Caki2 (cell line): ENCODE measurements at regions not wholly inside any gene's neighbourhood (a gene's known extent, or its start where the extent isn't known, plus 50 kb on each side); places are given as distances from the start of the nearest gene placed in this dataset.

Experiments
- DNase-seq: peaks from one replicate; pipeline ENCODE4 v3.0.0-alpha.2; 2015; ENCODE audit warnings: low read depth
- in situ Hi-C: cut with HindIII; loops from 2 replicates; pipeline ENCODE4 v1.10.0; 2016; ENCODE audit warnings: low sequenced_read_pairs, low pct_unique_long_range_greater_than_20kb, mixed read lengths

DNA sequence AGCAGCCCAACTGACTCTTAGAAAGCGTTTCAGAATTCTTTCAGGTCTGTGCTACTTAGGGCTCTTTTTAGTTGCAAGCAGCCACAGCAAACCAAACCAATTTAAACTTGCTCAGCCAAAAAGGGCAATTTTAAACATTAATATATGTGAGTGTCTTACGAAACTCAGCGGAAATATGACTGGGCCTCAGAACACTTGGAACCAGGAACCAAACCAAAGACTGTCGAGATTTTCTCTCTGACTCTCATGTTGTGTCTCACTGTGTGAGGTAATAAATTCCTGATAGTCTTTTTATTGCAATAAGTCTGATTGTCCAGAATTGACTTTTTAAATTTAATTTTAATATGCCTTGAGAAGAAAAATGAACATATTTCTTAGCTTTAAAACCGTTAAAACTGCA lies 122.3 kb downstream of the SYF2 start:
- DNase-seq = no peak
- in situ Hi-C loops = no loop called here

- in situ Hi-C loops = no loop called here
- no peak for DNase-seq
Measured at GRCh38 chr1:25109531-25109951, 122.8 kb downstream of the SYF2 start.

DNA sequence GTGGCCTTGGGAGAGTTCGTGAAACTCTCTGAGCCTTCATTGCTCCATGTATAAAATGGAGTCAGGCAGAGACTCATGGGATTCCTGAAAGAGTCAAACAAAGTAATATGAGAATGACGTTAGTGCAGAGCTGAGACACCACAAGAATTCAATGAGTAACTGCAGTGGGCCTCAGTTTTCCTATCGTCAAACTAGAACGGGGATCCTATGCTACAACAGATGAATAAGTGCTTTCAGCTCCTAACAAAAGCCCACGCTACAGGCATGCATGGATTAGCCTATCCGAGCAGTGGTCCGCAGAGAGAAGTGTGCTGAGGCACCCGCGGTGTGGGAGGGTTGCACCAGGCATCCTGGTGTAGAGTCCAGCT lies 124.7 kb downstream of the SYF2 start:
- in situ Hi-C loops = no loop called here
- DNase-seq = no peak

DNA sequence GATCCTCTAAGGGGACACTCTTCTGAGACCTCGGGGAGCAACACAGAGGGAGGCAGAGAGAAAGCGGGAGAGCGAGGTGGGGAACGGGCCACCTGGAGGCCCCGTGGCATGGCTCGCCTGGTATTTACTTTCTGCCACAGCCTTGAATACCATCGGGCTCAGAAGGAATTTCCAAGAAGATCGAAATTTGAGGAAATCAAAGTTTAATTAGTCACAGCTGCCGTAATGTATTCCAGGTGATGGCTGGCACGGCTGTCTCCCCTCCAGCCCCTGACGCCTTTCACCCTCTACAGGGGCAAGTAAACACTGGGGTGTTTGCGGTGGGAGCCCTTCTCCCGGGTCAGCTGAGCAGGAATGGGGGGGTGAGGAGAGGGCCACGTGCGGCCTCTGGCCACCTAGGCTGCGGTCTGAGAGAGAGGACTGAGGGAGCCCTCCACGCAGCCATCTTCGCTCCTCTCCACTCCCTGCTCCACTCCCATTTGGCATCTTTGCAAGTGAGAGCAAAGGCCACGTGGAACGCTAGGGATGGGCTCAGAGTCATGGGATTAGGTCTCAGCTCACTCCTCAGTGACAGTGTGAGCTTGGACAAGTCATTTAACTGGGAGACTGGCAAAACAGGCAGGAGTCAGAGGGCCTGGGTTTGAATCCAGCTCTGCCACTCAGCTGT lies 125.2 kb downstream of the SYF2 start:
- in situ Hi-C loops = no loop called here

DNA sequence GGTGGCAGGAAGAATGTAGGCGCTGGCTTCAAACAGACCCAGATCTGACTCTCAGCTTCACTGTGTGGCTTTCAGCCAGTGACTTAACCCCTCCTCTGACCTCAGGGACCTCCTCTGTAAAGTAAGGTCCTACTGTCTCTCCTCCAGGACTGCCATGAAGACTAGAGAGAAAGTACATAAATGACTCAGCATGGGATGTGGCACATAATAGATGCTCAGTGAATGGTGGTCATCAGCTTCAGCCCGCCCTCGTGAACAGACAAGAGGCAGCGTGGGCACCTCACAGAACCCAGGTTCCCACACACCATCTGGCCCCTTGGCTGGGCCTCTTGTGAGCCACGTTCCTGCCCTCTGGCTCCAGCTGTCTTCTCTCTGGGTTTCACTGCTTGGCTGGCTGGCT lies 126.0 kb downstream of the SYF2 start:
- in situ Hi-C loops = no loop called here
- no peak for DNase-seq

More for the DNA sequence above, 125.2 kb downstream of the SYF2 start:
- DNase-seq = no peak

DNA sequence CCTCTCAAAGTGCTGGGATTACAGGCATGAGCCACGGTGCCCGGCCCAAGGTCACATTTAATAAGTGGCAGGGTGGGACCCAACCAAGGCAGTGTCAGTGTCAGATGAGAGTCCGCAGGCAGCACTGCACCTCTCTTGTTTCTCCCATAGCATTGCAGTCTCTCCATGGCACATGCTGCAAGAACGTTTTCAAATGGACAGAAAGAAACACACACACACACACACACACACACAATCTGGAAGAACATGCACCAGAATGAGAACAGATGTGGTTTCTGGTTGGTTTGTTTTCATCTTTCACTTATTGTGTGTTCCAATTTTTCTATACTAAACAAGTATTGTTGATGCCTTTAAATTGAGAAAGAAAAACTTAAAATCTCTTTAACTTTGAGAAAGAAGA lies 126.5 kb downstream of the SYF2 start:
- DNase-seq = no peak
- in situ Hi-C loops = no loop called here

DNA sequence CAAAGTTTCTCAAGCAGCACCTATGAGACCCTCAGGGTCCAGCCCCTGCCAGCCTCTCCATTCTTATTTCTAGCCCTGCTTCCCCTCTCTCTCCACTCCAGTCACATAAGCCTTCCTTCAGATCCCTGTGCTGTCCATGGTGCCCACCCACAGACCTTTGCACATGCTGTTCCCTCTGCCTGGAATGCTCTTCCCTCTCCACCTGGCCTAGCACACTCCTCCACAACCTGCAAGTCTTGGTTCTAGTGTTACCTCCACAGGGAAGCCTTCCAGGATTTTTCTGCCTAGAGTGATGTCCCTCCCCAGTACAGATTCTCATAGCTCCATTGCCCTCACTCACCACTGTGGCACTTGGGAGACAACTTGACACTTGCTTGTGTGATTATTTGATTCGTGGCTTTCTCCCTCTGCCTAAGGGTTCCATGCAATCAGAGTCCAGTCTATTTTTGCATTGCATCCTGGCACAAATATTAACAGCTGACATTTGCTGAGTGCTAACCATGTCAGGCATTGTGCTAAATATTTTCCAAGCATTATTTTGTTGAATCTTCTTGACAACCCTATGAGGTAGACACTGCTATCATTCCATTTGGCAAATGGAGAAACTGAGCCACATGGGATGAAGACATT lies 127.3 kb downstream of the SYF2 start:
- in situ Hi-C loops = no loop called here
- DNase-seq = no peak

- in situ Hi-C loops = no loop called here
- no peak for DNase-seq
Measured at GRCh38 chr1:25103164-25103795, 129.0 kb downstream of the SYF2 start.

DNA sequence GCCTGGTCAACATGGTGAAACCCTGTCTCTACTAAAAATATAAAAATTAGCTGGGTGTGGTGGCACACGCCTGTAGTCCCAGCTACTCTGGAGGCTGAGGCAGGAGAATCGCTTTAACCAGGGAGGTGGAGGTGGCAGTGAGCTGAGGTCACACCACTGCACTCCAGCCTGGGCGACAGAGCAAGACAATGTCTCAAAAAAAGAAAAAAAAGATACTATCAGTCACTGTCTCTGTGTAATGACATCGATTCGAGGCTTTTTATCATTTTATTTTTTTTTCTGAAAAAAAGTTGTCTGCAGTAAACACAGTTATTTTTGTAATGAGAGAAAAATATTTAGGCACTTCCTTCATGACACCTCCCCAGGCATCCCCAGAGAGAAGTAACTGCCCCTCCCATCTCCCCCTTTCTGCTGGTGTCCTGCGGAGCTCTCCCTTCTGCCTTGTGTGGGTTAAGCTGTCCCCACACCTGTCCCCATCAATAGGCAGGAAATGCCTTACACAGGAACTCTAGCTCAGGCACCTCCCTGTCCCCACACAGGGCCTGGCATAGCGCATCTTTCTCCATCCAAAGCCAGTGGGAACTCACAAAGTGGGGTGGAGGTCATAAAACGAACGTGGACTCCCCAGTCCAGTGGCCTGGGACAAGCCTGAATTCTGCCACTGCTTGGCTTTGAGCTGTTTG lies 132.0 kb downstream of the SYF2 start:
- in situ Hi-C loops = no loop called here
- no peak for DNase-seq

DNA sequence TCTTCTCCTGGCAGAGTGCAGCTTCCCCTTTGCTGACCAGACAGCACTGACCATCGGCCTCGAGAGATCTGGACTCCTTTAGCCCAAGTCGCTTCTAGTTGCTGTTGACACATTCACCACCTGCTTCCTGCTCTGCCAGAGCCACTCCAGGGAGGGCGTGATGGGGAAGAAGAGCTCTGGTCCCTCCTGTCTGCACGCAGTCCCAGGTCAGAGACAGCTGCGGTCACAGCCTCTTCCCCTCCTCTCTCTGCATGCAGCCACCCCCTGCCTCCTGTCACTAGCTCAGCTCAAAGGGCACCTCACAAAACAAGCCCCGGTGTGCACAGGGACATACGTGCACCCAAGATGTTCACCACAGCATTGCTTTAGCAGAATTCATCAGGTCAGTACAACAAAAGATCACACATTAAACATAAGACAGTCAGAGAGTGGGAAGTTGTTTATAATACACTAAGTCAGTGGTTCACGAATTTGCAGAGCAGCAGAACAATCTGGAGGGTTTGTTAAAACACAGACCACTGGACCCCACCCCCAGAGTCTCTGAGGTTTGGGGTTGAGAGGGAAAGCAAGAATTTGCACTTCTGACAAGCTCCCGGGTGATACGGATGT lies 132.9 kb downstream of the SYF2 start:
- DNase-seq = no peak
- in situ Hi-C loops = no loop called here

DNA sequence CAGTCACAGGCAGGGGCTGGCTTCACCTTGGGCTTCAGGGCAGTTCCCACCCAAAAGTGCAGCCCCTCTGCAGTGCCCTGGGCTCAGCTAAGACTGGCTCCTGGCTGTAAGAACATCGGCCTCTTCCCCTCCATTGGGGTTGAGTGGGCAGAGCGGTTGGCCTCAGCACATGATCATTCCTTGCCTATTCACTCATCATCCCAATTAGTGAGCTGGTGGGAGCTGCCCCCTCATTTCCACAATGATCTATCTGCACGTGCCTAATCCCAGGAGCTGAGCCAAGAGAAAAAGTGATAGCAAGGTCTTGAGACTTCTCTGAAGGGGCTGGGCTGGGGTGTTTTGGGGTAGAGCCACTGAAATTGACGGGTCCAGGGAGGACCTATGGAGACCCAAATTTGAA lies 133.6 kb downstream of the SYF2 start:
- in situ Hi-C loops = no loop called here
- DNase-seq = no peak

DNA sequence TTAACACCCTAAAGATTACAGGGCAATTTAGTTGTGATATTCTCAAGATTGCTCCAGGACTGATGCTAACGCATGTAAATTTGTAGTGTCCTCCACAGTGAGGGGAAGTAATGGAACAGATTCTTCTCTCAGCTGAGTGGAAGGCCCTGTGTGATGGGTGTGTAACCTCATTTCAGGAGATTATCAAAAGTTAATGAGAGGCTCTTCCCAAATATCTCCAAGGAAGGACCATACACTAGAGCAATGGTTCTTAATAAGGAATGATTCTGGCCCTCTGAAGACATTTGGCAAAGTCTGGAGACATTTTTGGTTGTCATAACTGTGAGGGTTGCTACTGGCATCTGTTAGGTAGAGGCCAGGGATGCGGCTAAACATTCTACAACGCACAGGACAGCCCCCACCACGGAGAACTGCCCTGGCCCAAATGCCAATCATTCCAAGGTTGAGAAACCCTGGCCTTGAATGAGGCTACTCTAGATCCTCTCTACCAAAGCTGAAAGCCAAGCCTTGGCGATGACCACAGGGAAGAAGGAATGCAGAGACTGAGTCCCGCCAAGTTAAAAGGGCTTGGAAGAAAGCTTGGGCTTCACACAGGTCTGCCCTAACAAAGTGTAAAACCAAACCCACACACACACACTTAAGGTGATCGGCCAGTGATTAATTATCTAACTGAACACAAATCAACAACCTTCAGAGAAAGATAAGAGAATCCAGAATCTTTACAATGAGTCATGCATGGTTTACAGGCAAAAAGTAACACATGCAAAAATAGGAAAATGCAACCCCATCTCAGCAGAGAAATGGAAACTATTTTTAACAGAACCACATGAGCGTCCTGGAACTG lies 135.8 kb downstream of the SYF2 start:
- no peak for DNase-seq
- in situ Hi-C loops = no loop called here

DNA sequence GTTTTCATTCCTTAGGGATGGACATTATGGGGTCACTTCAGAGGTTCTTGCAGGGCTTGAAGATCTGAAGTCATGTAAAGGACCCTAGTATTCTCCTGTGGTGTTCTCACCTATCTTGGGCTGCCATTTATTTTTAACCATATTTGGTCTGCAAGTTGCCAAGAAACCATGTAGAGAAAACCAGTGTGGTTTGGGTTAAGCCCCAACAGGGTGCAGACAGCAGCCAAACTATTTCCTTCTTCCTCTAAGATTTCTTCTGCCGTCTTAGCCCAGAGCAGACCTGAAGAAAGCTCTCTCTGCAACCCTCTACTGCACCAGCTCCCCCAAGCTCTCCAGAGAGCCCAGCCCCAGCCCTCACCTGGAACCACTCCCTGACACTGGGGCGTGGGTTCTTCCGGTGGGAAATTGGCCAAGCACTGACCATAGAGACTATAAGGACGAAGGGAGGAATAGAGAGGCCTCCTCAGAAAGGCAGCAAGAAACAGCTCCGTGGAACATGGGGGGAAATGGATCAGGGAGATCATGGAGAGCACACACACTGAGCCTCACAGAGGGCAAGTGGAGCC lies 136.6 kb downstream of the SYF2 start:
- in situ Hi-C loops = no loop called here
- no peak for DNase-seq

- in situ Hi-C loops = no loop called here
- DNase-seq = no peak
Measured at GRCh38 chr1:25094995-25095394, 137.3 kb downstream of the SYF2 start.

DNA sequence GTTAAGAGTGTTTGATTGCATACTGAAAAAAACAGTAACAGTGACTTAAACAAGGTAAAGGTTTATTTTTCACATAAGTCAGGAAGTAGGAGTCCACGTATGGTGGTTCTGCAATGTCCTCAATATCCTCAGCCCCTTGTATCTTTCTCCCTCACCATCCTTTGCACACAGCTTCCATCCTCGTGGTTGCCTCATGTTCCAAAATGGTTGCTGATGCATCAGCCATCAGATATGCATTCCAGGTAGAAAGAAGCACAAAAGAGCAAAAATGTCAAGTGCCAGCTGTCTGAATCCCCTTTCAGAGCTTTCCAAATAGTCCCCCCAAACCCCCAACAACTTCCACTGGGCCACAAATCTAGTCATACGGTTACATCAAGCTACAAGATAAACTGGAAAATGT lies 138.1 kb downstream of the SYF2 start:
- no peak for DNase-seq
- in situ Hi-C loops = no loop called here

DNA sequence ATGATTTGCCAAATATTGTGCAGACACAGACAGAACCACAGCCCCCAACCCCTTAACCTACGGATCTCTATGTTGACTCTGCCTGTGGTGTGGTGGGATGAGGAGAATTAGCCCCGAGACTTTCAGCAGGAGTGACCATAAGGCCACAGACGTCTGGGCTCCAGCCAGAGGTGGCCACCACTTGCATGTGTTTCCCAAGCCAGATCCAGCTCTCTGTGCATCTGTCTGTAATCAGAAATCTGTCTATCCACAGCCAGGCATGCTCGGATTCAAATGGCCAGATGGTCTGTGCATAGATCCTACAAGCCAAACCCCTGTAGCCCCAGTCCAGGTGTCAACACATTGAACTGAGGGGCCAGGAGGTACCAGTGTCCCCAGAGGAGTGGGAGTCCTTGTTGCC lies 140.6 kb downstream of the SYF2 start:
- in situ Hi-C loops = no loop called here

GRCh38 chr1:25090707-25091422 lies 141.4 kb downstream of the SYF2 start:
- in situ Hi-C loops = no loop called here
- no peak for DNase-seq

More for the DNA sequence above, 140.6 kb downstream of the SYF2 start:
- no peak for DNase-seq
